Kidney epithelial cell (primary cell): ENCODE measurements at regions not wholly inside any gene's neighbourhood (a gene's known extent, or its start where the extent isn't known, plus 50 kb on each side); places are given as distances from the start of the nearest gene placed in this dataset.

Source experiments
- DNase-seq: peaks from one replicate; pipeline ENCODE4 v3.0.0-alpha.2; 2010; ENCODE audit warnings: low read depth
- H3K27me3 ChIP-seq: 2 replicates; pipeline ENCODE4 v1.6.0; 2011; ENCODE audit warnings: low read length; ENCODE audit not compliant: control insufficient read depth, insufficient read depth
- H3K36me3 ChIP-seq: 2 replicates; pipeline ENCODE4 v1.5.1; 2011; ENCODE audit warnings: low read length; ENCODE audit not compliant: control insufficient read depth, insufficient read depth
- H3K4me3 ChIP-seq: 2 replicates; pipeline ENCODE4 v1.5.1; 2011; ENCODE audit warnings: low read depth, mild to moderate bottlenecking, control low read depth, low read length
- CTCF ChIP-seq: IDR thresholded peaks from 2 replicates; pipeline ENCODE4 v1.5.1; 2011; ENCODE audit warnings: mild to moderate bottlenecking, moderate library complexity, low read length, control low read depth, inconsistent platforms; ENCODE audit not compliant: insufficient read depth, poor library complexity, severe bottlenecking

- H3K27me3 ChIP-seq, result no peaks in the 10 kb centered on the region
- no peak for TF ChIP-seq CTCF
- H3K36me3 ChIP-seq, result no peaks in the 10 kb centered on the region
- DNase-seq, result peak; percentile 2
- H3K4me3 ChIP-seq, result no peak overlapping the region
These were observed 74.4 kb upstream of the ASB18 start for GRCh38 chr2:236338495-236339184.

GRCh38 chr2:236340251-236340650 lies 76.0 kb upstream of the ASB18 start:
- no peak for DNase-seq
- H3K27me3 ChIP-seq, result no peaks in the 10 kb centered on the region
- TF ChIP-seq CTCF, result no peak
- H3K36me3 ChIP-seq, result no peaks in the 10 kb centered on the region
- no peak overlapping the region for H3K4me3 ChIP-seq

DNA sequence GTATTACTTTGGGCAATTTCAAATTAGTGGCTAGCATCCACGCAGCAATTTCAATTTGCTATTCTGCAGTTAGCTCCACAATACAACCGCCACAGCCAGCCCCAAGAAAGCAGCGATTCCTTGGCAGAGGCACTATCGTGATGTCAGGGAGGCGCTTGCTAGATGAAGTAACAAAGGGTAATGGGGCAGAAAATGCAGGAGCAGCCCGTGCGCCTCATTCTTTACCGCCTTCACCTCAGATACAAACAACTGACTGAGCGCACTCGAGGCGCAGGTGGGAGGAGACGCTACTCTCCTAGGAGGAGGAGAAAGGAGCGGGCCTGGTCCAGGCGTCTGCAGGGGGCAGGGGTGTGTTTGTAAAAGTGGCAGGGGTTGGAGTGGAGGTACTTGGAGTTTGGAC lies 76.9 kb upstream of the ASB18 start:
- Histone ChIP-seq H3K4me3 (no peak overlapping the region), H3K36me3 (no peaks in the 10 kb centered on the region), H3K27me3 (no peaks in the 10 kb centered on the region)
- no peak for TF ChIP-seq CTCF
- DNase-seq, result no peak

- no peak for DNase-seq
- H3K36me3 ChIP-seq, result no peaks in the 10 kb centered on the region
- H3K27me3 ChIP-seq, result no peaks in the 10 kb centered on the region
- TF ChIP-seq CTCF, result no peak
- H3K4me3 ChIP-seq, result no peak overlapping the region
These were observed 77.5 kb upstream of the ASB18 start for GRCh38 chr2:236341721-236342120.

DNA sequence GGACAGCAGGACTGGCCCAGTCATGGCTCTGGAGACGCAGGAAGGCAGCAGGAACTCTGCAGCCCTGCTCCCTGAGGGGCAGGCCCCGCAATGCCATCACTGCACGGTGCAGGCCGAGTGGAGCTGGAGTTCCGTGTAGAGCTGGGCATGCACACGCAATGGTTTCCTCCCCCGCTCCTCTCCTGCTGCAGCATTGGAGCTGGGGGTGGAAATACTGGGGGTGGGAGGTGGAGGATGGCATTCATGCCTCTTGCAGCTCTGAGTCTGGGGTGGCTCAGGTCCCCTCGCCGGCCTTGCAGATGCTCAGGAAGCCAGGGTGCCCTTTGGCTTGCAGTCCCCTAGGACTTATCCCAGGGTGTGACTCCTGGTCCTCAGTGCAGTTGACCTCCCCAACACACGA lies 78.3 kb upstream of the ASB18 start:
- DNase-seq, result no peak
- no peak overlapping the region for H3K4me3 ChIP-seq
- H3K27me3 ChIP-seq, result no peaks in the 10 kb centered on the region

More for the DNA sequence above, 78.3 kb upstream of the ASB18 start:
- H3K36me3 ChIP-seq, result no peaks in the 10 kb centered on the region
- no peak for TF ChIP-seq CTCF
